Adrenal gland (tissue), 9 donors: ENCODE measurements at regions not wholly inside any gene's neighbourhood (a gene's known extent, or its start where the extent isn't known, plus 50 kb on each side); places are given as distances from the start of the nearest gene placed in this dataset.
"Not testable (repeated sequence)": the region's sequence is repeated elsewhere in the genome, so short reads cannot be mapped to it uniquely, and the experiment has no call there.

Experiments
- DNase-seq, 7 donors: peaks; one replicate each; pipeline ENCODE4 v3.0.0-alpha.2; 2019 to 2020
- H3K27ac ChIP-seq, 5 donors: fragments of 200-600 bp; sonication (generic) in 4 of 5; 1 replicate in 3 of 5; 2 replicates in 2 of 5; pipeline versions ENCODE4 v1.5.1 to v1.8.0; 2016 to 2020; ENCODE audit warnings: mild to moderate bottlenecking in 1 of 5
- H3K27me3 ChIP-seq: fragments of 200-600 bp; 2 replicates; pipeline ENCODE4 v1.8.0; 2021
- H3K36me3 ChIP-seq, 2 donors: fragments of 200-600 bp; replicated peaks in 1 of 2; 1 replicate in 1 of 2; 2 replicates in 1 of 2; pipeline versions ENCODE4 v1.5.1 to v1.8.0; 2018 to 2022
- H3K4me1 ChIP-seq, 2 donors: fragments of 200-600 bp; replicated peaks in 1 of 2; 1 replicate in 1 of 2; 2 replicates in 1 of 2; pipeline versions ENCODE4 v1.5.1 to v1.8.0; 2018 to 2021
- H3K4me3 ChIP-seq, 4 donors: fragments of 200-600 bp; sonication (generic) in 3 of 4; one replicate each; pipeline ENCODE4 v1.5.1; 2016 to 2018
- H3K9me3 ChIP-seq, 3 donors: fragments of 200-600 bp; sonication (generic) in 1 of 3; replicated peaks in 1 of 3; 1 replicate in 2 of 3; 2 replicates in 1 of 3; pipeline versions ENCODE4 v1.5.1 to v1.8.0; 2016 to 2021
- POLR2A ChIP-seq, 2 donors: fragments of 450-650 bp; IDR thresholded peaks; one replicate each; pipeline ENCODE4 v1.6.1; 2017; ENCODE audit warnings: antibody characterized with exemption in 2 of 2, mild to moderate bottlenecking in 2 of 2, moderate library complexity in 1 of 2
- WGBS, 4 donors: extraction: QIAGEN DNeasy Blood & Tissue Kit in 2 of 4; methylation state at CpG; one replicate each; pipeline versions ENCODE4 v1.1.5 to v1.1.7; 2013 to 2017; 5-methylcytosine and 5-hydroxymethylcytosine counted together
- intact Hi-C, 2 donors: fragments of 100-400 bp; cut with DNase I; formaldehyde crosslinking; loops; one replicate each; pipeline versions ENCODE4 v1.14.1 to v1.15.0; 2022 to 2023
- TF ChIP-seq, protein P1 (sequence below), 6 experiments: fragments of 450-650 bp in 4 of 6; fragments of 200-600 bp in 2 of 6; sonication (generic) in 1 of 6; IDR thresholded peaks; 1 replicate in 5 of 6; 2 replicates in 1 of 6; pipeline versions ENCODE4 v1.5.1 to v1.8.0; 2016 to 2021; ENCODE audit warnings: antibody characterized with exemption in 6 of 6, mild to moderate bottlenecking in 2 of 6, moderate library complexity in 1 of 6
- donor health status: healthy with polysubstance abuse.
- donor health status: Bipolar disorder and iron deficiency.
- donor health status: DM: yes; HTN: yes; CAD: no.
- donor health status: DM: no; HTN: no; CAD: no.
- donor health status: DM: no; HTN: no; CAD: no.

DNA sequence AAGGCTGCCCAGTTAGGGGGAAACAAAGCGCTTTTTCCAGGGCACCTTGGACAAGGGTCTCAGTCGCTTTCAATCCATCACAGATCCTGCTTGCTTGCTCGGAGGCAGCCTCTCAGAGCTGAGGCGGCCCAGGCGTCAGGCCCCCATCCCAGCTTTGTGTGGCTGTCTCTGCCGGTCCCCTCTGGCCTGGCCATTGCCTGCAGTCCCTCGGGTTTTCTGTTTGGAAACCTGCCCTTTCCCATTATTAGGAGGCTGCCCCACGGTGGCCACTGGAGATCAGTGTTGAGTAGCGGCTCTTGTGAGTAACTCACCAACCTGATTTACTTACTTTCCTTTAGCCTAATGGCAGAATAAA, 216.1 kb downstream of the GLRX3 start:
- peak in 1 of 7 donors; percentile 6 for DNase-seq
- intact Hi-C loops, result no loop called here
- Histone ChIP-seq H3K4me3 (no peak overlapping the region), H3K27me3 (no peaks in the 10 kb centered on the region), H3K4me1 (no peaks in the 10 kb centered on the region), H3K36me3 (no peaks in the 10 kb centered on the region), H3K9me3 (no peaks in the 10 kb centered on the region), H3K27ac (no peak overlapping the region)
- no peak for TF ChIP-seq POLR2A (IDR thresholded peaks at IDR 0.05)
- TF ChIP-seq, protein P1, sequence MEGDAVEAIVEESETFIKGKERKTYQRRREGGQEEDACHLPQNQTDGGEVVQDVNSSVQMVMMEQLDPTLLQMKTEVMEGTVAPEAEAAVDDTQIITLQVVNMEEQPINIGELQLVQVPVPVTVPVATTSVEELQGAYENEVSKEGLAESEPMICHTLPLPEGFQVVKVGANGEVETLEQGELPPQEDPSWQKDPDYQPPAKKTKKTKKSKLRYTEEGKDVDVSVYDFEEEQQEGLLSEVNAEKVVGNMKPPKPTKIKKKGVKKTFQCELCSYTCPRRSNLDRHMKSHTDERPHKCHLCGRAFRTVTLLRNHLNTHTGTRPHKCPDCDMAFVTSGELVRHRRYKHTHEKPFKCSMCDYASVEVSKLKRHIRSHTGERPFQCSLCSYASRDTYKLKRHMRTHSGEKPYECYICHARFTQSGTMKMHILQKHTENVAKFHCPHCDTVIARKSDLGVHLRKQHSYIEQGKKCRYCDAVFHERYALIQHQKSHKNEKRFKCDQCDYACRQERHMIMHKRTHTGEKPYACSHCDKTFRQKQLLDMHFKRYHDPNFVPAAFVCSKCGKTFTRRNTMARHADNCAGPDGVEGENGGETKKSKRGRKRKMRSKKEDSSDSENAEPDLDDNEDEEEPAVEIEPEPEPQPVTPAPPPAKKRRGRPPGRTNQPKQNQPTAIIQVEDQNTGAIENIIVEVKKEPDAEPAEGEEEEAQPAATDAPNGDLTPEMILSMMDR (IDR thresholded peaks at IDR 0.05), result no peak
- 53% methylated on average over 9 of the region's 9 CpGs for WGBS, 4 donors

DNA sequence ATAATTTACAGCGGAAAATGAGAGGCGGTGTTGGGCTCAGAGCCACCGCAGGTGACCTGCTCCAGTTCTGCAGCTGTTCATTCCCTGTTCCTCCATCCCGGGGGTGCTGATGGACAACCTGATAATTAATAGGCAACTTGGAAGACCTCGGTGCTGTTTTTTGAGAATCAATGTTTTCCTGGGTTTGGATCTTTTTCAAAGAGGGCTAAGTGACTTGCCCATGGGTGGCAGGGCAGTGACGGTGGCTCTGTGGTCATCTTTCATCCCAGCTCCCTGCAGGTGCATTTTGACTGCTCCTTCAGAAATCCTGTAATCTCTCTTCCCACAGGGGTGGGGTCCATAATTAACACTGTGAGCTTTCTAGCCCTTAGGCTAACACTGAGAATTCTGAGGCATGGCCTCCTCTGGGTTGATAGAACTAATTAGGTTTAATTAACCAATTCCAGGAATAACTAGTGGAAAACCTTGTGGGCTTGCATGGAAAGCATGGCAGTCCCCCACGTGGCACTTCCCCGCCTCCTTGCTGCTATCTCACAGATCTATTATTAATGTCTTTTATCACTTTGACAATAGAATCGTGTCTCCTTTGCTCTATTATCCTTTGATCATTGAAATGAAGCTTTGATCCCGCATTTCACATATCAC, 217.9 kb downstream of the GLRX3 start:
- Histone ChIP-seq H3K27me3 (no peaks in the 10 kb centered on the region), H3K4me3 (no peak overlapping the region), H3K36me3 (no peaks in the 10 kb centered on the region), H3K9me3 (no peaks in the 10 kb centered on the region), H3K4me1 (no peaks in the 10 kb centered on the region), H3K27ac (no peak overlapping the region)
- TF ChIP-seq POLR2A (IDR thresholded peaks at IDR 0.05), result no peak
- TF ChIP-seq, protein P1 (IDR thresholded peaks at IDR 0.05), result no peak
- 74 to 75% (median 74%) methylated on average over 10 of the region's 10 CpGs for WGBS, 4 donors
- intact Hi-C loops, result no loop called here
- peak in 1 of 7 donors; percentile 10 for DNase-seq

DNA sequence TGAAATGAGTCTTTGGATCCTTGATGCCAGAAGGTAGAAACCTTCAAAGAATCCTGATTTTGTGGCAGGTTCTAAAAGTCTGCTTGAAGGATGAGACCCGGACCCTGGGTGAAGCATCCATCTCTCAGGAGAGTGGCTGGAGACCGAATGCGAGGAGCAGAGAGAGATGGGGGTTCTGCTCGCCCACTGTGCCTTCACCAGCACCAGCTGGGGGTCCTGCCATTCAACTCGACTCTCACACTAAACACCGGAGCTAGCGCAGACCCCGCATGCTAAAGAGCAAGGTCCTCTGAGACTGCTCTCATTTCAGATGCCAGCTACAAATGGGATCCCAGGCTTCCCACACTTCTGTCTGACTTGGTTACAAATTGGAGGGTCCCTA, 218.4 kb downstream of the GLRX3 start:
- no peaks in the 10 kb centered on the region for H3K36me3 ChIP-seq
- H3K9me3 ChIP-seq, result no peaks in the 10 kb centered on the region
- H3K27me3 ChIP-seq, result no peaks in the 10 kb centered on the region
- WGBS, 4 donors, result 82 to 90% (median 83%) methylated on average over 5 to 8 of the region's 8 CpGs
- no peak for TF ChIP-seq POLR2A (IDR thresholded peaks at IDR 0.05)
- TF ChIP-seq, protein P1 (IDR thresholded peaks at IDR 0.05), result no peak
- H3K4me3 ChIP-seq, result no peak overlapping the region
- no peaks in the 10 kb centered on the region for H3K4me1 ChIP-seq
- intact Hi-C loops, result no loop called here
- H3K27ac ChIP-seq, result no peak overlapping the region
- DNase-seq, result peak in 1 of 7 donors; percentile 24

DNA sequence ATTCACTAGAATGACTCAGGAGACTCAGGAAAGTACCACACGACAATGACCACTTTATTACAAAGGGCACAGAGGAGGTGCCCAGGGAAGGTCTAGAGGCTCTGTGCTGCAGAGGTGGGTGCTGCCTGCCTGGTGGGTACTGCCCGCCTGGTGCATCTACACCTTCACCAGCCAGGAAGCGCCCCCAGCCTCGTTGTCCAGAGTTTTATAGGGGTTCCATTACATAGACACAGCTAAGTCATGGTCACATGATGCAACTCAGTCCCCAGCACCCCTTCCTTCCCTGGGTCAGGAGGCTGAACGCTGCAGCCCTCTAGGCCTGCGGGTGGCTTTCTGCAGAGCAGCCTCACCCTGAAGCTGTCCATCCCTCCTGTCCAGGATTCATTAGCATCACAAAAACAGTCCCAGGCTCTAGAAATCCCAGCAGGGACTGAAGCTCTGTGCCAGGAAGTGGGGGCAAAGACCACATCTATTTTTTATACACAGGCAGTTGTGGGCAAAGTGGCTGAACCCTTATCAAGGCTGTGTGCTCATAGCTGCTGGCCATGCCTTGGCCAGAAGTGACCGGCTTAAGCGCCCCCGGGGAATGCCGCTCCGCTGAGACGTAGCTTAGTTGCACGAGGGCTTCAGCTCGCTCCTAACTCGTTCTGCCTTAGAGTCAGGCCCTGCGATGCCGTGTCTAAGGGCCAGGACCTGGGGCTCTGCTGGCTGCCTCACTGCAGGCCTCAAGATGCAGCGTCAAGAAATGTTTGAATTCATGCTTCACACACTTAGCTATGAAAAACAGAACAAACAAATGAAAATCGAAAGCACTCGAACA, 219.0 kb downstream of the GLRX3 start:
- DNase-seq, result peak in 1 of 7 donors; percentile 4
- Histone ChIP-seq H3K27me3 (no peaks in the 10 kb centered on the region), H3K9me3 (no peaks in the 10 kb centered on the region), H3K27ac (no peak overlapping the region), H3K36me3 (no peaks in the 10 kb centered on the region), H3K4me3 (no peak overlapping the region), H3K4me1 (no peaks in the 10 kb centered on the region)
- no peak for TF ChIP-seq POLR2A (IDR thresholded peaks at IDR 0.05)
- TF ChIP-seq, protein P1 (IDR thresholded peaks at IDR 0.05), result no peak
- intact Hi-C loops, result no loop called here
- 77 to 83% (median 78%) methylated on average over 9 to 20 of the region's 20 CpGs for WGBS, 4 donors

DNA sequence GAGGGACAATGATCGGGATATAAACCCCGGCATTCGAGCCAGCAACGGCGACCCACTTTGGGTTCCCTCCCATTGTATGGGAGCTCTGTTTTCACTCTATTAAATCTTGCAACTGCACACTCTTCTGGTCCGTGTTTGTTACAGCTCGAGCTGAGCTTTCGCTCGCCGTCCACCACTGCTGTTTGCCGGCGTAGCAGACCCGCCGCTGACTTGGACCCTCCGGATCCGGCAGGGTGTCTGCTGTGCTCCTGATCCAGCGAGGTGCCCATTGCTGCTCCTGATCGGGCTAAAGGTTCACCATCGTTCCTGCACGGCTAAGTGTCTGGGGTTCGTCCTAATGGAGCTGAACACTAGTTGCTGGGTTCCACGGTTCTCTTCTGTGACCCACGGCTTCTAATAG, 220.2 kb downstream of the GLRX3 start:
- H3K36me3 ChIP-seq, H3K4me3 ChIP-seq, H3K27me3 ChIP-seq, H3K9me3 ChIP-seq, H3K4me1 ChIP-seq, H3K27ac ChIP-seq, intact Hi-C loops: not testable (repeated sequence)
- DNase-seq, result peak in 1 of 7 donors; percentile 14
- 83 to 91% (median 85%) methylated on average over 18 to 23 of the region's 23 CpGs for WGBS, 4 donors
